C4-2B (cell line): ENCODE measurements at regions not wholly inside any gene's neighbourhood (a gene's known extent, or its start where the extent isn't known, plus 50 kb on each side); places are given as distances from the start of the nearest gene placed in this dataset.

ENCODE experiments used
- CTCF ChIP-seq: fragments of 450-650 bp; conservative IDR thresholded peaks from 2 replicates; pipeline ENCODE4 v1.5.1; 2017; ENCODE audit warnings: mild to moderate bottlenecking
- ZFX ChIP-seq: fragments of 450-650 bp; IDR thresholded peaks from 2 replicates; pipeline ENCODE4 v1.6.1; 2017

GRCh38 chr5:167393358-167393757, 898.1 kb upstream of the WWC1 start:
- TF ChIP-seq CTCF (no peak), ZFX (no peak)
